GM18870 (cell line): ENCODE measurements at regions not wholly inside any gene's neighbourhood (a gene's known extent, or its start where the extent isn't known, plus 50 kb on each side); places are given as distances from the start of the nearest gene placed in this dataset.
A peak's percentile ranks its signal among the peaks of the same experiment; 100 is the strongest.
"Not testable (repeated sequence)": the region's sequence is repeated elsewhere in the genome, so short reads cannot be mapped to it uniquely, and the experiment has no call there.

ENCODE experiments used
- ATAC-seq: cut with Tn5 transposase; IDR thresholded peaks from one replicate; pipeline ENCODE4 v1.9.1; 2021; ENCODE audit warnings: moderate library complexity; ENCODE audit not compliant: unreplicated experiment

GRCh38 chr12:11535127-11535526 lies 114.3 kb upstream of the ETV6 start:
- no peak for ATAC-seq

GRCh38 chr12:11539156-11539555 lies 110.3 kb upstream of the ETV6 start:
- ATAC-seq: no peak

GRCh38 chr12:11540156-11540555 lies 109.3 kb upstream of the ETV6 start:
- no peak for ATAC-seq

GRCh38 chr12:11540615-11541310 lies 108.7 kb upstream of the ETV6 start:
- no peak for ATAC-seq

- ATAC-seq: no peak
Measured at GRCh38 chr12:11542599-11542998, 106.9 kb upstream of the ETV6 start.

GRCh38 chr12:11543457-11544158 lies 105.9 kb upstream of the ETV6 start:
- no peak for ATAC-seq

- peak; percentile 69 for ATAC-seq
Measured at GRCh38 chr12:11545484-11546330, 103.8 kb upstream of the ETV6 start.

- not testable (repeated sequence) for ATAC-seq
Measured at GRCh38 chr12:11546582-11547270, 102.7 kb upstream of the ETV6 start.

- not testable (repeated sequence) for ATAC-seq
Measured at GRCh38 chr12:11547271-11547646, 102.2 kb upstream of the ETV6 start.

GRCh38 chr12:11549119-11549518 lies 100.4 kb upstream of the ETV6 start:
- ATAC-seq: no peak

GRCh38 chr12:11553871-11554533 lies 95.5 kb upstream of the ETV6 start:
- ATAC-seq: peak; percentile 63

GRCh38 chr12:11555195-11555594 lies 94.3 kb upstream of the ETV6 start:
- no peak for ATAC-seq

- no peak for ATAC-seq
Measured at GRCh38 chr12:11555743-11556625, 93.5 kb upstream of the ETV6 start.

GRCh38 chr12:11556682-11557081 lies 92.8 kb upstream of the ETV6 start:
- ATAC-seq: no peak

GRCh38 chr12:11559626-11560340 lies 89.7 kb upstream of the ETV6 start:
- no peak for ATAC-seq

- ATAC-seq: no peak
Measured at GRCh38 chr12:11561411-11561810, 88.1 kb upstream of the ETV6 start.

GRCh38 chr12:11563785-11564739 lies 85.4 kb upstream of the ETV6 start:
- no peak for ATAC-seq
